Vagina (tissue), 2 donors: ENCODE measurements at regions not wholly inside any gene's neighbourhood (a gene's known extent, or its start where the extent isn't known, plus 50 kb on each side); places are given as distances from the start of the nearest gene placed in this dataset.
A peak's percentile ranks its signal among the peaks of the same experiment; 100 is the strongest.

Source experiments
- DNase-seq, 2 donors: peaks; one replicate each; pipeline ENCODE4 v3.0.0-alpha.2; 2017; ENCODE audit errors: extremely low spot score in 2 of 2
- H3K27ac ChIP-seq: fragments of 200-600 bp; sonication (generic); one replicate; pipeline ENCODE4 v1.5.1; 2019
- H3K27me3 ChIP-seq: fragments of 200-600 bp; sonication (generic); one replicate; pipeline ENCODE4 v1.5.1; 2019
- H3K36me3 ChIP-seq, 2 donors: fragments of 200-600 bp; sonication (generic); one replicate each; pipeline ENCODE4 v1.5.1; 2017 to 2019
- H3K4me1 ChIP-seq: fragments of 200-600 bp; sonication (generic); one replicate; pipeline ENCODE4 v1.5.1; 2019
- H3K4me3 ChIP-seq, 2 donors: fragments of 200-600 bp; sonication (generic); 1 replicate in 1 of 2; 2 replicates in 1 of 2; pipeline ENCODE4 v1.5.1; 2016 to 2019
- H3K9me3 ChIP-seq: fragments of 200-600 bp; sonication (generic); one replicate; pipeline ENCODE4 v1.5.1; 2019
- POLR2A ChIP-seq, 2 donors: fragments of 450-650 bp; IDR thresholded peaks; one replicate each; pipeline ENCODE4 v1.6.1; 2017; ENCODE audit warnings: antibody characterized with exemption in 2 of 2, mild to moderate bottlenecking in 2 of 2, moderate library complexity in 2 of 2
- POLR2AphosphoS5 ChIP-seq, 2 donors: sonication (generic); formaldehyde crosslinking; IDR thresholded peaks; one replicate each; pipeline ENCODE4 v1.9.0; 2017; ENCODE audit warnings: antibody characterized with exemption in 2 of 2, mild to moderate bottlenecking in 2 of 2, low read depth in 1 of 2; ENCODE audit not compliant: insufficient read depth in 1 of 2
- intact Hi-C: fragments of 100-400 bp; cut with DNase I; formaldehyde crosslinking; loops from one replicate; pipeline ENCODE4 v1.15.1; 2023
- TF ChIP-seq, protein P1 (sequence below), 3 experiments: fragments of 450-650 bp in 2 of 3; fragments of 200-600 bp in 1 of 3; sonication (generic) in 1 of 3; IDR thresholded peaks; one replicate each; pipeline ENCODE4 v1.5.1; 2017 to 2019; ENCODE audit warnings: antibody characterized with exemption in 3 of 3, mild to moderate bottlenecking in 2 of 3, moderate library complexity in 2 of 3

DNA sequence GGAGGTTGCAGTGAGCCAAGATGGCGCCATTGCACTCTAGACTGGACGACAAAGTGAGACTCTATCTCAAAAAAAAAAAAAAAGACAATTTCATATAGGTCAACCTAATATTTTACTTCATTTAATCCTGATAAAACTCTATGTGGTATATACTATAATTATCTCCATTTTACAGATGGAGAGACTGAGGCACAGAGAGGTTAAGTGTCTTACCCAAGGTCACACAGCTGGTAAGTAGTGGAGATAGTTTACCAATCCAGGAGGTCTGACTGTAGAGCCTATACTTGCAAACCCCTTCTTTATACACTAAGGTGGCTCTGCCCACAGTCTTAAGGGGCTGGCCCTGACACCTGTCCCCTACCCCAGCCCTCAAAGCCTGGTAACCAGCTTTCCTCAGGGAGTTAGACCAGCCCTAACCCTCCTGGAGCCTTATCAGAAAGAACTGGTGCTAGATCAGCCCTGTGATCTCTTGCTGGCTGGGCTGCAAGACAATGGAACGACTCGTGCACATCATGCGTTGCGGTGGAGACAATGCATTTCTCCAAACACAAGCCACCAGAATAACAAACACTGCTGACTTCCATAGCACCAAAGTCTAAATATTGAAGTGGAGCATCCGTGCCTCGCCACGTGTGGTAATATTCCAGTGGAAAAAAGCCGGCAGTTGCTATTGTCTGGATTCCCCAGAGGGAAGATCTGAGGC lies 60.0 kb upstream of the SMAD3 start:
- no peak overlapping the region for H3K27ac ChIP-seq
- no peaks in the 10 kb centered on the region for H3K9me3 ChIP-seq
- no peaks in the 10 kb centered on the region for H3K36me3 ChIP-seq
- intact Hi-C loops = no loop called here
- no peaks in the 10 kb centered on the region for H3K4me1 ChIP-seq
- no peak for TF ChIP-seq POLR2A (IDR thresholded peaks at IDR 0.05)
- TF ChIP-seq, protein P1, sequence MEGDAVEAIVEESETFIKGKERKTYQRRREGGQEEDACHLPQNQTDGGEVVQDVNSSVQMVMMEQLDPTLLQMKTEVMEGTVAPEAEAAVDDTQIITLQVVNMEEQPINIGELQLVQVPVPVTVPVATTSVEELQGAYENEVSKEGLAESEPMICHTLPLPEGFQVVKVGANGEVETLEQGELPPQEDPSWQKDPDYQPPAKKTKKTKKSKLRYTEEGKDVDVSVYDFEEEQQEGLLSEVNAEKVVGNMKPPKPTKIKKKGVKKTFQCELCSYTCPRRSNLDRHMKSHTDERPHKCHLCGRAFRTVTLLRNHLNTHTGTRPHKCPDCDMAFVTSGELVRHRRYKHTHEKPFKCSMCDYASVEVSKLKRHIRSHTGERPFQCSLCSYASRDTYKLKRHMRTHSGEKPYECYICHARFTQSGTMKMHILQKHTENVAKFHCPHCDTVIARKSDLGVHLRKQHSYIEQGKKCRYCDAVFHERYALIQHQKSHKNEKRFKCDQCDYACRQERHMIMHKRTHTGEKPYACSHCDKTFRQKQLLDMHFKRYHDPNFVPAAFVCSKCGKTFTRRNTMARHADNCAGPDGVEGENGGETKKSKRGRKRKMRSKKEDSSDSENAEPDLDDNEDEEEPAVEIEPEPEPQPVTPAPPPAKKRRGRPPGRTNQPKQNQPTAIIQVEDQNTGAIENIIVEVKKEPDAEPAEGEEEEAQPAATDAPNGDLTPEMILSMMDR (IDR thresholded peaks at IDR 0.05) = no peak
- no peak overlapping the region for H3K4me3 ChIP-seq
- DNase-seq = no peak
- no peaks in the 10 kb centered on the region for H3K27me3 ChIP-seq

DNA sequence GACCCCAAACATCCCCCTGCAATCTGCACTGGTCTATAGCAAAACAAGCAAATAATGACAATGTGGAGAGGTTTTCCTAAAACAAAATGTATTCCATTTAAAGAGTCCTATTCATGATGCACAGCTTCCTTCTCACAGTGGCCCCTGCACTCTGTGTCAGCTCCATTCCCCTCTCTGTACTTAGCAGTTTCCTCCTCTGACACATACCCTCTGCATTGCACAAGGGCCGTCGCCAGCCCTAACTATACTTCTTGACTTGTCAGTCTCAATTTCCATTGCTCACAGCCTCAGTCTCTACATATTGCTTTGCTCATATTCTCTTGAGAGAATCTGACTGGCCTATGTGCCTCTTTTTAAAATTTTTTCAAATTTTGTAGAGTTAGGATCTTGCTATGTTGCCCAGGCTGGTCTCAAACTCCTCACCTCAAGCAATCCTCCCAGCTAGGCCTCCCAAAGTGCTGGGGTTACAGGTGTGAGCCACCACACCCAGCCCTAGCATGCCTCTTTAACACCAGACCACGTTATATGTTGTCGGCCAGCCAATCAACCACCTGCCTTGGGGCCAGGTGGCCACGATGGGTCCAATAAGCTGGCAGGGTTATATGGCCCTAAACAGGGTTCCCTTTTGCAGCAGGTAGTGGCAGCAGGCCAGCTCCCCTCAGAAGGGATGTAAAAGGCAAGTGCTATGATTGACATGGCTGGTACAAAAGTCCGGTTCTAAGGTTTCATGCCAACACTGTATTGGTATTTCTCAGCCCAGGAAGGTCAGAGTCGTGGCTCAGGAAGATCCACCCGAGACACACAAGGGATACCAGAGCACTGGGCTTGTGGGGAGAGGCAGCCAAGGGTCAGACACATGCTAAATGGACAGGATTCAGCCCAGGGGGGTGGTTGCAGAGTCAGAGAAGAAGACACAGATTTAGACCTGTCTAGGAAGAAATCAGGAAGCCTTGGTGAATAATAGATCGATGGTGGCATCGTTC lies 59.0 kb upstream of the SMAD3 start:
- intact Hi-C loops = no loop called here
- H3K27me3 ChIP-seq = no peaks in the 10 kb centered on the region
- H3K4me1 ChIP-seq = no peaks in the 10 kb centered on the region
- no peak overlapping the region for H3K27ac ChIP-seq
- peak in 1 of 2 donors; percentile 74 for DNase-seq
- no peak overlapping the region for H3K4me3 ChIP-seq
- H3K9me3 ChIP-seq = no peaks in the 10 kb centered on the region
- no peaks in the 10 kb centered on the region for H3K36me3 ChIP-seq
- TF ChIP-seq, protein P1 (IDR thresholded peaks at IDR 0.05) = no peak
- TF ChIP-seq POLR2AphosphoS5 (IDR thresholded peaks at IDR 0.05; ENCODE audit: insufficient read depth in 1 of 2, low read depth in 1 of 2) = no peak
- no peak for TF ChIP-seq POLR2A (IDR thresholded peaks at IDR 0.05)

DNA sequence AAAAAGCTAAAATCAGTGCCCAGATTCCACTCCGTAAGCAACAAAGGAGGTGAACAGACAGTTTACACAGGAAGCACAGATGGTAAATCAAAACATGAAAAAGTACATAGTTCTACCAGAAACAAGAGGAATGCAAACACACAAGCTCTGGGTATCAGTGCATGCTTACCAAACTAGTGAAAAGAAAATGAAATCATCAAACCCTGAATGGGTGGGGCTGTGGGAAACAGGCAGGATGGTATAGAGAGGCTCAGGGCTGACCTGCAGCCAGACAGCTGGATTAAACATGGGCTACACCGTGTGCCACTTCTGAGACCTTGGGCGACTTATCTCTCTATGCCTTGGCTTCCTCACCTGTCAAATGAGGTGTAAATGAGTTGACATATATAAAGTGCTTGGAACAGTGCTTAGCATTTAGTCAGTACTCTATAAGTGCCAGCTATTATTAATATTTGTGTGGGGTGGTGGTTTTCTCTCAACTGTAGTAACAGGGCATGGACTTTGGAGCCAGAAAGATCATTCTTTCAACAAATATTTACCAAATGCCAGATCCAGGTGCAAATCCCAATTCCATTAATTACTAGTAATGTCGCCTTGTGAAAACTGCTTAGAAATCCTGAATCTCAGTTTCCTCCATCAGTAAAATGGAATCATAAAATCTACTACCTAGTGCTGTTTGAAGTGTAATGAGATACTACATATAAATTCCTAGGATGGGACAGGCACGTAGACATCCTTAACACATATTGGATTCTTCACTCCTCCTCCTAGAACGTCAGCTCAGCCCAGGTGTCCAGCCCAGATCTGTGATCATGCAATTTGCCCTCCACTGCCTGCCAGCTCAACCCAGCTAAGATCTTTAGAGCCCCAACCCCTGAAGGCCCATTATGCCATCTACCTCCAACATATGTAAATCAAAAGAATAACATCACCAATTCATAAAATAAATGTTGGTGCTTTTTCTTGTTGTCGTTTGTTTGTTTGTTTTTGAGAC lies 55.5 kb upstream of the SMAD3 start:
- no peaks in the 10 kb centered on the region for H3K4me1 ChIP-seq
- TF ChIP-seq, protein P1 (IDR thresholded peaks at IDR 0.05) = no peak
- no peak for TF ChIP-seq POLR2A (IDR thresholded peaks at IDR 0.05)
- TF ChIP-seq POLR2AphosphoS5 (IDR thresholded peaks at IDR 0.05; ENCODE audit: insufficient read depth in 1 of 2, low read depth in 1 of 2) = no peak
- H3K36me3 ChIP-seq = no peaks in the 10 kb centered on the region
- DNase-seq = no peak
- intact Hi-C loops = no loop called here
- no peaks in the 10 kb centered on the region for H3K27me3 ChIP-seq
- no peak overlapping the region for H3K4me3 ChIP-seq
- H3K9me3 ChIP-seq = no peaks in the 10 kb centered on the region
- no peak overlapping the region for H3K27ac ChIP-seq

DNA sequence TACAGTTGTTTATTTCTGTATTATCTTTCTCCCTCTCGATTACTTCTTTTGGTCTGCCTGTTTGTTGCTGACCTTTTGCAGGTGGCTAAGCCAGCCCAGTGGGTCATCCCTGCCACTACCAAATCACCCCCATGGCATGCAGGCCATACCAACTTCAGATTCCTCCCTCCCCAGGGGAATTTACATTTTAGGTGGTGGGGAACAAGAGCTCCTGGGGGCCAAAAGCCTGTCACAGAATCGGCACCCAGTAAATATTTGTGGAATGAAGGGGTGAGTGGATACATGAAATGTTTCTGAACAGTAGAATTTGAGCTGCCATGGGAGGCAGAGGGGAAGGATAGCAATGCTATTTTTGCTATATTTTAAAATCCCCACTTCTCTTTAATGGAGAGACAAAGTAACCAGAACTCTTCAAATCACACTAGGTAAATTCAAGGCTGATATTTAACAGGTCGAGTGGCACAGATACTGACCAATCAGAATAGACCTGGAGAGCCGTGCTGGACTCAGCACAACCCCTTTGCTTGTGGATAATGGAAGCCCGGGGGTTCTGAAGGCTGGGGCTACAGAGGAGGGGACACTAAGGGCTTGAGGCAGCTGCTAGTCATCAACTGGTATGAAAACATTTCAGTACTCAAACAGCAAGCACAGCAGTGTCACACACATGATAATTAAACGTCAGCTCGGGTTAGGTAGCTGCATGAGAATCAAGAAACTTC lies 54.3 kb upstream of the SMAD3 start:
- Histone ChIP-seq H3K9me3 (no peaks in the 10 kb centered on the region), H3K4me1 (no peaks in the 10 kb centered on the region), H3K27me3 (no peaks in the 10 kb centered on the region), H3K36me3 (no peaks in the 10 kb centered on the region), H3K4me3 (no peak overlapping the region), H3K27ac (no peak overlapping the region)
- no peak for DNase-seq
- no peak for TF ChIP-seq POLR2AphosphoS5 (IDR thresholded peaks at IDR 0.05; ENCODE audit: insufficient read depth in 1 of 2, low read depth in 1 of 2)
- TF ChIP-seq, protein P1 (IDR thresholded peaks at IDR 0.05) = no peak
- intact Hi-C loops = no loop called here
